ENCODE measurements at regions not wholly inside any gene's neighbourhood (a gene's known extent, or its start where the extent isn't known, plus 50 kb on each side); places are given as distances from the start of the nearest gene placed in this dataset.

GRCh38 chr12:24681570-24681969, 267.3 kb downstream of the BCAT1 start:
- intact Hi-C loops (cut with micrococcal nuclease; ENCODE audit: unreplicated experiment), result no loop called here
- no peak for DNase-seq
- no peaks in the 10 kb centered on the region for H3K36me3 Mint-ChIP-seq (ENCODE audit: insufficient read depth, unreplicated experiment)
- H3K4me3 Mint-ChIP-seq (ENCODE audit: low read depth, unreplicated experiment), result no peak overlapping the region
- no peaks in the 10 kb centered on the region for H3K27me3 Mint-ChIP-seq (ENCODE audit: unreplicated experiment)
- peaks cover 4% of the 10 kb centered on the region for H3K9me3 Mint-ChIP-seq (ENCODE audit: low read depth, unreplicated experiment)
- no peaks in the 10 kb centered on the region for H3K4me1 Mint-ChIP-seq (ENCODE audit: low read depth, unreplicated experiment)
- CTCF ChIA-PET, result no interaction called here
- no peak overlapping the region for H3K27ac Mint-ChIP-seq (ENCODE audit: unreplicated experiment)
- no peak for TF ChIP-seq CTCF (IDR thresholded peaks at IDR 0.05; ENCODE audit: unreplicated experiment)
- no TSS peak for BruUV-seq (replicated peaks)

- no TSS peak for BruUV-seq (replicated peaks)
Measured at GRCh38 chr12:24679126-24679525, 269.8 kb downstream of the BCAT1 start.

DNA sequence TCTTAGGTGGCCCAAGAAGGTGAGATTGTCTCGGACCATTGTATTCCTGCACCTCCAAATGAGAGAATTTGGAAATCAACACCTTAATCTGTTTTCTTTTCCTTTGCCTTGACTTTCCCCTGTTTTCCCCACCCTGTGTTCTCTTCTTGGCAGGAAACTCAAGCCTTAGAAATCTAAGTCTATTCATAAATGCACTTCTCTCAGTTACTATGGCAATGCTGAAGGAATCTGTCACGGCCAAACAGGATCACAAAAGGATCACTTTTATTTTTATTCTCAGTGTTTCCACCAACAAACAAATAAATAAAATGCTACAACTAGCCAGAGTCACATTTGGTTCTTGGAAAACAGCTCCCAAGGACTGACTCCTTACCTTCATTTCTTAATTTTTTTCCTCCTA, 270.5 kb downstream of the BCAT1 start:
- no peak for TF ChIP-seq CTCF (IDR thresholded peaks at IDR 0.05; ENCODE audit: unreplicated experiment)
- no peak overlapping the region for H3K27ac Mint-ChIP-seq (ENCODE audit: unreplicated experiment)
- H3K36me3 Mint-ChIP-seq (ENCODE audit: insufficient read depth, unreplicated experiment), result no peaks in the 10 kb centered on the region
- H3K9me3 Mint-ChIP-seq (ENCODE audit: low read depth, unreplicated experiment), result no peaks in the 10 kb centered on the region
- intact Hi-C loops (cut with micrococcal nuclease; ENCODE audit: unreplicated experiment), result no loop called here
- DNase-seq, result no peak
- H3K4me3 Mint-ChIP-seq (ENCODE audit: low read depth, unreplicated experiment), result no peak overlapping the region
- BruUV-seq (replicated peaks), result no TSS peak
- H3K4me1 Mint-ChIP-seq (ENCODE audit: low read depth, unreplicated experiment), result no peaks in the 10 kb centered on the region
- H3K27me3 Mint-ChIP-seq (ENCODE audit: unreplicated experiment), result no peaks in the 10 kb centered on the region
- CTCF ChIA-PET, result no interaction called here

More at GRCh38 chr12:24679126-24679525, 269.8 kb downstream of the BCAT1 start:
- H3K4me3 Mint-ChIP-seq (ENCODE audit: low read depth, unreplicated experiment), result no peak overlapping the region
- H3K9me3 Mint-ChIP-seq (ENCODE audit: low read depth, unreplicated experiment), result no peaks in the 10 kb centered on the region
- no peaks in the 10 kb centered on the region for H3K27me3 Mint-ChIP-seq (ENCODE audit: unreplicated experiment)
- no peaks in the 10 kb centered on the region for H3K36me3 Mint-ChIP-seq (ENCODE audit: insufficient read depth, unreplicated experiment)
- no peak for TF ChIP-seq CTCF (IDR thresholded peaks at IDR 0.05; ENCODE audit: unreplicated experiment)
- intact Hi-C loops (cut with micrococcal nuclease; ENCODE audit: unreplicated experiment), result no loop called here
- no peaks in the 10 kb centered on the region for H3K4me1 Mint-ChIP-seq (ENCODE audit: low read depth, unreplicated experiment)
- H3K27ac Mint-ChIP-seq (ENCODE audit: unreplicated experiment), result no peak overlapping the region
- CTCF ChIA-PET, result no interaction called here
- DNase-seq, result no peak

GRCh38 chr12:24668563-24668962, 280.3 kb downstream of the BCAT1 start:
- no peak overlapping the region for H3K27ac Mint-ChIP-seq (ENCODE audit: unreplicated experiment)
- BruUV-seq (replicated peaks), result no TSS peak
- no peak for TF ChIP-seq CTCF (IDR thresholded peaks at IDR 0.05; ENCODE audit: unreplicated experiment)

More at GRCh38 chr12:24668563-24668962, 280.3 kb downstream of the BCAT1 start:
- intact Hi-C loops (cut with micrococcal nuclease; ENCODE audit: unreplicated experiment), result no loop called here
- H3K27me3 Mint-ChIP-seq (ENCODE audit: unreplicated experiment), result no peaks in the 10 kb centered on the region
- H3K4me3 Mint-ChIP-seq (ENCODE audit: low read depth, unreplicated experiment), result no peak overlapping the region
- CTCF ChIA-PET, result no interaction called here
- no peaks in the 10 kb centered on the region for H3K9me3 Mint-ChIP-seq (ENCODE audit: low read depth, unreplicated experiment)
- DNase-seq, result no peak
- no peaks in the 10 kb centered on the region for H3K4me1 Mint-ChIP-seq (ENCODE audit: low read depth, unreplicated experiment)
- no peaks in the 10 kb centered on the region for H3K36me3 Mint-ChIP-seq (ENCODE audit: insufficient read depth, unreplicated experiment)

Measured in Calu3 (cell line).